Ramos (cell line): ENCODE measurements at regions not wholly inside any gene's neighbourhood (a gene's known extent, or its start where the extent isn't known, plus 50 kb on each side); places are given as distances from the start of the nearest gene placed in this dataset.

Experiments
- in situ Hi-C: fragments of 300-500 bp; cut with MboI; formaldehyde crosslinking; loops from one replicate; pipeline ENCODE4 v1.14.3; 2022; ENCODE audit warnings: low sequenced_read_pairs; ENCODE audit not compliant: unreplicated experiment

DNA sequence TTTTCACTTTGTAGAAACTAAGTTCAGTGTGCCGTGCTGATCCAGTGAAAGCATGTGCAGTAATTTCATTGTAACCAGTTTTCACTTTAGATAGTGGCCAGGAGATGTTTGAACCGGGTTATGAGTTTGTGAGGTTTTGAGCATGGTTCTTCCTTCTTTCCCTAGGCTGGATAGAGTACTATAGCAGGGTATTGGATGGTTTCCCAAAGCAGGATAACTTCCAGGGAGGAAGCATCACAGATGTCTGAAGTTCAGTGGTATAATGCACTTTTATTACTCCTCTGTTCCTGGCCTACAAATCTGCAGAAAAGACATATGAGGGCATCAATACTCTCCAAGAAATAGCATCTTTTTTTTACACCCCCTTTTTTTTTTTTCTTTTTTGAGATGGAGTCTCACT, 823.1 kb downstream of the USP25 start:
- in situ Hi-C loops = no loop called here

DNA sequence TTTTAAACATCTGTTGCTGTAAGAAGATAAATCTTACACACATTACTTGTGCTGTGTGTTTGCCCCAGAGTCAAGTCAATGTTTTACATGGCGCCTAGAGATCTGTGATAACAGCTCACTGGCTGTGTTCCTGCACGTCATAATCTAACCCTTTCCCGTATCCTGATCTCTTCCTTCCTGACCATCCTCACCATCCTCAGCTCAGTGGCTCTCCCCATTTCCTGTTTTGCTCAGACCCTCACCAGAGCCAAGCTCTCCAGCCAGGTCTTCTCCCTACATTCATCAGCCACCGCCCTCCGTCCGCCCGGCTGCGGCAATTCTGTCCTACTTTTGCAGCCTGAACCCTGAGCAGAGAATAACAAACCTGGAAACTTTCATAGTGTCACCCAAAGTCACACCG, 824.7 kb downstream of the USP25 start:
- in situ Hi-C loops = no loop called here

DNA sequence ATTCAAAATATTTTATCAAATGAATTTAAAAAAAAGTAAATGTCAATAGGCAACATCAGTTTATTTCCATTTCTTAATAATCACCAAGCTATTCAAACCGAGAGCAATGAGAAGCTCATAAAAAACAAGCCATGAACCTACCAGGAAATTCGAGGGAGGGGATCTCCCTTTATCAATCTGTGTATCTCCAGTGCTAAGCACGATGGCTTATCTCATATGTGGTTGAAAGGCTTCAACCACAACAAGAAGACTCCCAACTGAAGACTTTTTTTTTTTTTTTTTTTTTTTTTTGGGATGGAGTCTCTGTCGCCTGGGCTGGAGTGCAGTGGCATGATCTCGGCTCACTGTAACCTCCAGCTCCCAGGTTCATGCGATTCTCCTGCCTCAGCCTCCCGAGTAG, 833.3 kb downstream of the USP25 start:
- in situ Hi-C loops = no loop called here

DNA sequence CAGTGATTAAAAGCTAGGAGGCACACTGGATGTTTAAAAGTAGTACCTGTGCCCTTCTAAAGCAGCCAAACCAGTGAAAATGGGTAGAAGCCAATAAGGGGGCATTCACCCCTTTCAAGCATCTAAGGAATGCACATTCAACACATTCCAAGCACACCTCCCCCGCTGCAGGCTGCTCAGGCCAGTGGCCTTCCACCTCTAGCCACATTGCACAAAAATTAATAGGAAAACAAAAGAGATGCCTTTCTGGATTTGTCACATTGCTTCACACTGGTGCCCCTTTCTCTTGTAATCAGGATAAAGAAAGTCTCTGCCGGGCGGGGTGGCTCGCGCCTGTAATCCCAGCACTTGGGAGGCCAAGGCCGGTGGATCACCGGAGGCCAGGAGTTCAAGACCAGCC, 834.0 kb downstream of the USP25 start:
- in situ Hi-C loops = no loop called here

DNA sequence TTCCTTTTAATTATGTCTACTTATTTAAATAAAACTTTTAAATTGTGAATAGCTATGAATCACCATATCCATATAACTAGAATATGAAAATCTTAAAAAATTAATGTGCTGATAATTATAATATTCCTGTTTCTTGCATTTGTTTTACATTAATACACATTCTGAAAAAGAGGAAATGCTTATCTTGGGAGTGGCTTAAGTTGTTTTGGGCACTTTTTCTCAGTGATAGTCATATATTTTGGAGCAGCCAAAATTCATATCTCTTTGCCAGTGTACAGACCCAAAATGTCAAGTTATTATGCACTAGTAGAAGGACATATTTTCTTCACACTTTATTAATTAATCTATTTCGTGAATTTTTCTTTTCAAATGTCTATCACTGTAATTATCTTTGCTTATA, 838.5 kb downstream of the USP25 start:
- in situ Hi-C loops = no loop called here

DNA sequence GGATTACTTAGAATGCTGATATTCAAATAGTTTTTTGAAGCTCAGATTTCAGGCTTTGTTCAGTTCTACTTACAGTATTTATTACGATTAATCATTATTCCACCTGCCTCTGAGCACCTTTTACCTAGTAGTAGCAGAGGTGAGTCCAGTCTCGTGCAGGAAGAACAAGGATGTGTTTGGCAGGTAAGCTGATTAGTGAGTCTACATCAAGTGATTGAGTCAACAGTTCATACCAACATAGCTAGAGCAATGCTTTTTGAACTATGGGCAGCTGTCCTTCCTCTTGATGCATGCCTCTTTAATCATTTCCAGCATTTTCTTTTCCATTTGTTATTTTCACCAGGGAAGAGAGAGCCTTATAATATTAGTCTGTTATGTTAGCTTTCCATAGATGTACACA, 838.9 kb downstream of the USP25 start:
- in situ Hi-C loops = no loop called here

DNA sequence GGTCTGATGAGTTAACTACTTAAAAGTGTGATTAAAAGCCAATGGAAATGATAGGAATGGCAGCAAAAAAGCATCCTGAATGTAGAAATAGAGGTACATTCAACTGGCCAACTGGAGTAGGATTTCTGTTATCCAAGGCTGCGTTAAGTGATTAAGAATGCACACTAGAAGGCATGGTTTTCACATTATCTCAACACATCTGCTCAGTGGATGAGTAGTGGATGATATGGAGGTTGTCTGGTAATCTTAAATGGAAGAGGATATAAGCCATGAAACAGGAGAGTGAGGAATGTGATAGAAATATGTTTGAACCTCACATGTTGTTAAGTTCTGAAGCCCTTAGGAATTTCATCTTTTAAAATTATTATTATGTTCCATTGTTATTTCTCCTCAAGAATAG, 839.9 kb downstream of the USP25 start:
- in situ Hi-C loops = no loop called here

DNA sequence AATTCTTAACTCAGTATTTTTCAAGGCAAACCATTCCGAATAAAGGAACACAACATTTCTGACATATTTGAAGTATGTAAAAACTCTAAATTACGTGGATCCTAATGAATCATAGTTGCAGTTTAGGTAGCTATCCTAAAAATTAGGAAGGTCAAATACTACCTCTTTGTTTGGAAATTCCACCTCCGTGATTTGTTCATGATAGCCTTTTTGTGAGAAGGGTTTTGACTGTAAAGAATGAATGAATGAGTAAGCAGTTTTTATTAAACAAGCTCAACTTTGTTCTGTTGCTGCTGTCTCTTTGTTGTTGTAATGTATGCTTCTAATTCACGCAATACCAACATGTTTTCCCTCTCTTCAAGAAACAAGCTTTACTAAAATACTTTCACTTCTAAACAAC, 840.4 kb downstream of the USP25 start:
- in situ Hi-C loops = no loop called here

DNA sequence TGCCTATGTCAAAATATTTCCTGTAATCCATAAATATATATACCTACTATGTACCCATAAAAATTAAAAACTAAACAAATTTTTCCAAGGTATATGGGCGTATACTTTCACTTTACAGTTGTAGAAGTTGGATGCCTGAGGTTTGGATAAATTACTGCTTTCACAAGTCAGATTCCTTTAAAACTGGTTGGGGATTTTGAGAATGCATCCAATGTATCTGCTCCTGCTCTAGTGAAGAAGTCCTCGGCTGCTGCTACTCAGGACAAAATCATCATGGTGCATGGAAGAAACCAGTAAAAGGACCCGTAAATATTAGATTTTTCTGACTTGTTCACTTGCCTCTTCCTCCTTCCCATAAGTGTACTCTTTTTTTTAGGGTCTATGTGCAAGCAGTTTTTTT, 841.1 kb downstream of the USP25 start:
- in situ Hi-C loops = no loop called here

DNA sequence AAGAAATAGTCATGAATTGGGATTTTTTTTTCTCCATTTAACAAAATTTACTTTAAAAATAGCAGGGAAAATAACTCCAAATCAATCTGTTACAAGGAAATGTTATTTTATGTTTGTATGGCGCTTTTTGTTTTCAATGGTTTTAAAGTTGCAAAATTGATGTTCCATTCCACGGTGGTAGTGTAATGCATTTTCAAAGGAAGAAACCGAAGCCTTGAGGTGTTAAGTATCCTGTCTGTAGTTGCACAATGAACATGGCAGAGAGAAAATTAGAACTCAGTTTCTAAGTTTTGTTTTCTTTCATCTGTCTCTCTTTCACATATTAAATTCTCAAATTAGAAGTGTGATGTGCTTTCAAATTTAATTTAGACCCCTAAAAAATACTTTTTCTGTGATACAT, 841.8 kb downstream of the USP25 start:
- in situ Hi-C loops = no loop called here

DNA sequence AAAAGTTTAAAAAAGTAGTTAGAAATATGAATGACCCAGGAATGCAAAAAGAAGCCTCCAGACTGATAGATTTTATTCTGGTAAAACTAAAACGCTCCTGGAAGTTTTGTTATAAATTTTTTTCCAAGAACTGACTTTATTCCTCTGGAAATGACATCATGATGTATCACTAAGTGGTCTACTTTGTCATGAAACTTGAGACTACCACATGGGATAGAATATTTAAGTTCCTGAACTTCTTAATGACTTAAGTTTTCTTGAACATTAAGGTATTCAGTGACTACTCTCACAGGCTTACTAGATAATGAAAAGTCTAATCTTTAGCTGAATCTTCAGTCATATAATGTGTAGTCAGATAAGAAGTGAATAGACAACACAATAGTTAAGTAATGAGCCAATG, 842.2 kb downstream of the USP25 start:
- in situ Hi-C loops = no loop called here

DNA sequence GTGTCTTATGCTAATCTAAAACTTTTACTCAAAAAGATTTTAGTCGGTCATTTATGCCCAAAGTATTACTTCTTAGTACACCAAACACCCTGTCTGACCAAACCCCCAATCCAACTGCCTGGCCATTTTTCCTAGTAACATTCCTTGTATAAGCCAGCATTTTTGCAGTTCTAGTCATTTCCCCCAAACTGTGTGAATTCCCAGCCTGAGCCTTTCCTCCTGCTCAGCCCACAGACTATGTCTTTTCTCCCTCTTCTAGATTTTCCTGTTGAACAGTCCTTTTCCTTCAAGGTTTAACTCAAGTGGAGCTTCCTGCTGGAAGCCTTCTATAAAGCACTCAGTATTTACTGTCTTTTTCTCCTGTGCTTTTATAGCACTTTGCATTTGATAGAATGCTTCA, 843.8 kb downstream of the USP25 start:
- in situ Hi-C loops = no loop called here

DNA sequence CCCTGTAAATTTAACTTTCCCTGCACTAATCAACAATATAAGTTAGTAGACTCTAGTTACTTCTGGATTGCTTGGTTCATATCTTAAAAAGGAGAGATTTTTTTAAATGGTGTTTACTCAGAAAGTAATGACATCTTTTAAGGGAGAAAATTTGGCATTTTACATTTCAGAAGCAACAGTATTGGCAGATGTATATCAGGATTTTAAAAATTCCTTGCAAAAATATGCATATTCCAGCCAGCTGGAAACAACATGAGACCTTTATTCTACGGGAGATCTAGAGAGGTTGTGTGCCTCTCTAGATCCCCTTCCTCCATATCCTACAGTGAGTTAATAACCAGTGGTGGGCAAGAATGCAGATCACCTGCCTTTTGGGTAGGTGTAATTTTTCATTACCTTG, 848.2 kb downstream of the USP25 start:
- in situ Hi-C loops = no loop called here

DNA sequence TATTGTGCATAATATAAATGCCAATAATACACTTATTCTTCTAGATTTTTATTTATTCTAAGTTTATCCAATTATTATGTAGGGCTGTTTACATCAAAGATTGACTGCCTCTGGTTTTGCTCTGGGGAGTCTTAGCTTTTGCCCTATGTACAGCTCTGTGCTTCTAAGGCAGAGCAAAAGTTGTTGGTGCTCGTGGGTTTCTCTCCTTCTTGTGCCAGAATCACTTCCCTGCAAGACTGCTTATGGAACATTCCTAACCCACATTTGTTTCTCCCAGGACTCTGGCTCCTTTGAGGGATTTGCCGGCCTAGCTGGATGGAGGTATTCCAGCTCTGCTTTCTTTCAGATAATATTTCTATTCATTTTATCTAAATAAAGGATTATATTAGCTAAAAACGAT, 849.1 kb downstream of the USP25 start:
- in situ Hi-C loops = no loop called here

DNA sequence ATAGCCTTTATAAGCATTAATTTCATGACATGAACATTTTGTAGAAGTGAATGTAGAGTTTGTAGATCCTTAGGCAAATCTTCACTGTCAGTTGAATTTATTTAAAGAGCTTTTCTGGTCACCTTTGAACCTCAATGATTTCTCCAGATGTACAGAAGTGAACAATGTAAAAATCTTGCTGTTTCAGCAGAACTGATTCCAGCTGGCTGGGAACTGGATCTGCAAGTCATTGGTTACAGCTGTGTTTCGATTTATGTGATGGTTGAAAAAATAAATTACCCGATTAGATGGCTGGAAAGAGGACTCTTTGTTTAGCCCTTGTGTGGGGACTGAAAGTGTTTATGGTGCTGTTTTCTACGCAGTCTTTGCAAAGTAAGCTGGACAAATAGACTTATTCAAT, 849.8 kb downstream of the USP25 start:
- in situ Hi-C loops = no loop called here

DNA sequence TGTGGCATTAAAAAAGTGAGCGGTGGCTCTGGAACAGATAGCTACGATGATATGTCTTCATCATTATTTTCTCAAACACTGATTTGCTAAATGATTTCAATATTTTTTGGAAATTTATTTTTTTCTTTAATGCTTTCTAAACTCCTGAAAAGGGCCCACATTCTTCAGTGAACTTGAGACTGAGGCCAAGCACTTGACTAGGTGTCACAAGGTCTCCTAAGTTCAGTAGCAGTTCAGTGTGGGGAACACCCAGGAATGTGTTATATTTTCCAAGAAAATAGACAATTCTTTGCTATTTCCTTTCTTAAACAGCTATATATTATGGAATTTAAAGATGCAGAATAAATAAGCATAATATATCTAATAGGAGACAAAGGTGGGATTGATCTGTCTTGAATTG, 850.9 kb downstream of the USP25 start:
- in situ Hi-C loops = no loop called here

DNA sequence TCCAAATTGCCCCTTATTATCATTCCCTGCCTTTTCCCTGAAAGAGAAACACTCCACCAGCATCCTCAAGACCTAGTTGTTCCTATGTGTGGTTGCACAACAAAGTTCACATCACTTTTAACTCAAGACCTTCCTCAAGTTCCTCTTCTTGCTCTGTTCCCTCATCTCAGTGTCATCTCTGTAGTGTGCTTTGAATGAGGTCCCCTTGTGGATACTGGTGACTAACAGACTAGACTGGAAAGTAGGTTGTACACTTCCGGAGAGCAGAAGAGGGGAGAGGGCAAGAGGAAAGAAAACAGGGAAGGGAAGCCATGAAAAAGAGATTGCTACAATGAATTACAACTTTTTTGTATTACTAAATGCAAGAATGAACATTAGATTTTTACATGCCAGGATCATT, 853.8 kb downstream of the USP25 start:
- in situ Hi-C loops = no loop called here

DNA sequence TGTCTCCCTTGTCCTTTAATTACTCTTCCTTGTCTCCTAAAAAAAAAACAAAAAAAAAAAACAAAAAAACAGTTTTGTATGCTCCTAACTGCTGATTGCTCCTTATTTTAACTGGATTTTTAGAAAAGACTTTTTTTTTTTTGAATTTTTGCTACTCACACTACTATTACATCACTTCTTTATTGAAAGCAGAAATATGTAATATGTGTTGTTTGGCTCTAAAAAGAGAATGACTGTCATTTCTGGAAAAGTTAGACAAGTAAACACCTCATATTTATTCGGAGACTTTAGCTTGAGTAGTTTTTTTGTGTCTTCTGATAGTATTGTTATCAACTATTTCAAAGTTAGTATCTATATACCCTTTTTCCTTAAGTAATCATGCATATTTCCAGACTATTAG, 855.0 kb downstream of the USP25 start:
- in situ Hi-C loops = no loop called here

DNA sequence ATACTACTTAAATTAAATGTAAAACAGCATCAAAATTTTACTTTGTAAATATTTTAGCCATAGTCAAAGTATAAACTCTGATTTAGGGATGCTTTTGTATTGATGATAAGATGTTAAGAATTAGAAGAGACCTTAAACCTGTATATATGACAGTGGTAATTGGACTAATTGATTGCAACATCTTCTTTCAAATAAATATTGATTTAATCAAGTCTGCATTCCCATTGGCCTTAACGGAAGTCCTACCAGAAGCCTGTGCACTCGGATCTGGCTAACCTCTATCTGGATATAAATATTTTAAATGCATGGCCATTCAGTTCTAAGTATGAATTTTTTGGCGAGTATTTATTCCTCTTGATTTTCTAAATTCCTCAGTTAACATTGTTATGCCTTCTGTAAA, 856.1 kb downstream of the USP25 start:
- in situ Hi-C loops = no loop called here

DNA sequence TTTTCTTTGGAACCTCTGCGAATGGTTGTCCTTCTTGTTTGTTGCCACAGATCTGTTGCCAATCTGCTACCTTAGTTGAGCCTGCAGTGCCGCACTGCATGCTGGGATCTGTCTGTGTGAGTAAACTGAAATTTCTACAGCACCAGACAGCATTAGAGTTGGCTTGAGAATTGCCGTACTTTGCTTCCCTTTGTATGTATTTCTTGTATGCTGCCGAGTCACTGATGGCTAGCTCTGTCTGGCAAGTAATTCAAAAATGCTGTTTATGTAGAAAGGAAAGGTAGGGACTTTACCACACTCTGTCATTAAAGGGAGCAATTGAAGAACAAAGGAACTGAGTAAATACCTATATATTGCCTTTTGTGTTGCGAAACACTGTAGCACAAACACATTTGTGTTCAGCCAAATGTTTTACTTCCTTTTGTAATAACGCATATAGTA, 857.4 kb downstream of the USP25 start:
- in situ Hi-C loops = no loop called here

DNA sequence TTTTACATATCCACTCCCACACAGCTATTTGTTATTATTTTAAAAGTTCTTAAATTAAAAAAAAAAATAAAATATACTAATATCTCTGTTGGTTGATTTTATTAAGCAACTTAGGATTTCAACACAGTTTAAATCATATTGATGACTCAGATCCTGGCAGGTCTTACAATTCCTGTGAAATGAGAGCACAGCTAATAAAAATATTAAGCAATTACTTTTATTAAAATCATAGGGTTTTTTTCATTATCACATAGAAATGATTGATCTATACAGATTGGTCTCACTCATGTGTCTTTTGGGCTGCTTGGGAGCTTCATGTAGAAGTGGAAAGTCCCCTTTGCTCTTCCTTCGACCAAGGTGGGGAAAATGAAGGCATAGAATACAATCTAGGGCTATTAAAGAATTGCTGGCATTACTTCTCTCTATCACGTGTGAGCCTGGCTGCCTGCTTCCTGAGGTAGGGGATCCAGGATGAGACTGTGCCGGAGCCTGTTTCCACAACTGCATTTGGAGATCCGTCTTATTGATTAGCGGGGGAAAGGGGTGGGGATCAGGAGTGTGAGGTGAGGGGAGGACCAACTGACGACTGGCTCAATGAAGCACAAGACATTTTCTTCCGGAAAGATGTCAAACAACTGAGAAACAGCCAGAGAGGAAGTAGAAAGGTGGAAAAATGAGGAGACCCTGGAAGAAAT, 858.0 kb downstream of the USP25 start:
- in situ Hi-C loops = no loop called here

DNA sequence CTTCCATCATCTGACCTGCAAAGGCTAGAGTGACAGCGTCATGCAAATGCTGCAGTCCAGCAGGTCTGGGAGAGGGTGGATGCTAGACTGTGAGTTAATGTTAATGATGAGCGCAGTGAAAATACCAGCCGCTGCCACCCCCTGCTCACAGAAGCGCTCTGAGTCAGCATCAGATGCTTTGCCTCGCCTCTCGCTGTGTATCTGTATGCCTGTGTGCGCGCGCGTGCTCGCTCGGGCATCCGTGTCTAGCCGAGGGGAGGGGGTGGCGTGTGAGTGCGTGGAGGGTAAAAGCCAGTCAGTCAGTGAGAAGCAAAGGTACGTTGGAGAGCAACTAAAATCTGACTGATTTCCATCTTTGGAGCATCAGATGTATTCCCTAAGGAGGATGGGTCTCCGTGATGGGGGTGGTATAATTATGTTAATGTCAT, 858.7 kb downstream of the USP25 start:
- in situ Hi-C loops = no loop called here
